Hepatocyte (in vitro differentiated cells): ENCODE measurements at regions not wholly inside any gene's neighbourhood (a gene's known extent, or its start where the extent isn't known, plus 50 kb on each side); places are given as distances from the start of the nearest gene placed in this dataset.

Experiments
- DNase-seq: peaks from one replicate; pipeline ENCODE4 v3.0.0-alpha.2; 2016; ENCODE audit warnings: low spot score
- H2AFZ ChIP-seq: fragments of 200-600 bp; sonication (generic); 2 replicates; pipeline ENCODE4 v1.6.0; 2016; ENCODE audit warnings: antibody characterized with exemption, mild to moderate bottlenecking
- H3K27ac ChIP-seq: fragments of 200-600 bp; sonication (generic); 2 replicates; pipeline ENCODE4 v1.5.1; 2016; ENCODE audit warnings: mild to moderate bottlenecking
- H3K27me3 ChIP-seq: fragments of 200-600 bp; sonication (generic); 2 replicates; pipeline ENCODE4 v1.6.1; 2016
- H3K36me3 ChIP-seq: fragments of 200-600 bp; sonication (generic); replicated peaks from 2 replicates; pipeline ENCODE4 v1.5.1; 2016; ENCODE audit warnings: low read depth; ENCODE audit not compliant: insufficient read depth
- H3K4me1 ChIP-seq: fragments of 200-600 bp; sonication (generic); 2 replicates; pipeline ENCODE4 v1.5.1; 2016; ENCODE audit warnings: mild to moderate bottlenecking, moderate library complexity; ENCODE audit not compliant: insufficient read depth
- H3K4me2 ChIP-seq: fragments of 200-600 bp; sonication (generic); 2 replicates; pipeline ENCODE4 v1.6.0; 2016
- H3K4me3 ChIP-seq: fragments of 200-600 bp; sonication (generic); 2 replicates; pipeline ENCODE4 v1.5.1; 2016; ENCODE audit warnings: mild to moderate bottlenecking
- H3K79me2 ChIP-seq: fragments of 200-600 bp; sonication (generic); 2 replicates; pipeline ENCODE4 v1.6.0; 2017; ENCODE audit warnings: mild to moderate bottlenecking
- H3K9me2 ChIP-seq: fragments of 200-600 bp; sonication (generic); replicated peaks from 2 replicates; pipeline ENCODE4 v1.6.0; 2017; ENCODE audit warnings: mild to moderate bottlenecking; ENCODE audit not compliant: insufficient read depth
- H3K9me3 ChIP-seq: fragments of 200-600 bp; sonication (generic); 2 replicates; pipeline ENCODE4 v1.5.1; 2016; ENCODE audit warnings: low read depth, mild to moderate bottlenecking
- H4K20me1 ChIP-seq: fragments of 200-600 bp; sonication (generic); 2 replicates; pipeline ENCODE4 v1.6.0; 2016; ENCODE audit warnings: mild to moderate bottlenecking; ENCODE audit not compliant: insufficient read depth, poor library complexity, severe bottlenecking
- EZH2 ChIP-seq: fragments of 200-600 bp; sonication (generic); IDR thresholded peaks from 2 replicates; pipeline ENCODE4 v1.6.1; 2016; ENCODE audit warnings: antibody characterized with exemption, mild to moderate bottlenecking, borderline replicate concordance
- EZH2phosphoT487 ChIP-seq: fragments of 200-600 bp; sonication (generic); IDR thresholded peaks from one replicate; pipeline ENCODE4 v1.6.1; 2018; ENCODE audit warnings: antibody characterized with exemption, mild to moderate bottlenecking, low read depth, moderate library complexity; ENCODE audit not compliant: unreplicated experiment, severe bottlenecking
- WGBS: methylation state at CpG from one replicate; pipeline ENCODE4 v1.1.6; 2016; ENCODE audit warnings: low lambda C conversion rate; ENCODE audit errors: missing lambda C conversion rate; 5-methylcytosine and 5-hydroxymethylcytosine counted together
- TF ChIP-seq, protein P1 (sequence below): fragments of 200-600 bp; sonication (generic); IDR thresholded peaks from 2 replicates; pipeline ENCODE4 v1.5.1; 2016; ENCODE audit warnings: antibody characterized with exemption, mild to moderate bottlenecking; ENCODE audit not compliant: poor library complexity

DNA sequence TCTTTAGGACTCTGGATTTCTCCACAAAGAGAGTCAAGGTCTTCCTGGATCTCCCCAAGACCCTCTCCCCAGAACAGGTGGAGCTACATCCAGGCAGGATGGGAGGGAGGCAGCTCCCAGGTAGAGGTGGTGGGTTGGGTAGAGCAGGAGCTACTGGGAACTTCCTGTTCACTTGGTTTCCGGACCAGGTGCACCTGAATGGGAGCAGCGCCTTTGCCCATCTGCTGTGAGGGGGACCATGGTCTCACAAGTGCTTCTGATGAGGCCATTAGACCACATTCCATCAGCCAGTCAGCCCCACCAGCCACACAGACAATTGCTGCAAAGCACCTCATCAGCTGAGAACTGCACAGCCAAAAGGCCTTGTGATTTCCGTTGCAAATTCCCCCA lies 188.8 kb downstream of the MATN1 start:
- Histone ChIP-seq H3K36me3 (no peaks in the 10 kb centered on the region), H3K79me2 (no peaks in the 10 kb centered on the region), H3K9me2 (no peaks in the 10 kb centered on the region), H3K4me1 (no peaks in the 10 kb centered on the region), H3K9me3 (no peaks in the 10 kb centered on the region), H3K4me3 (no peak overlapping the region), H3K27me3 (no peaks in the 10 kb centered on the region), H4K20me1 (no peaks in the 10 kb centered on the region), H2AFZ (no peak overlapping the region), H3K4me2 (no peak overlapping the region), H3K27ac (no peak overlapping the region)
- no peak for DNase-seq
- 57% methylated on average over 3 of the region's 3 CpGs for WGBS
- TF ChIP-seq, protein P1, sequence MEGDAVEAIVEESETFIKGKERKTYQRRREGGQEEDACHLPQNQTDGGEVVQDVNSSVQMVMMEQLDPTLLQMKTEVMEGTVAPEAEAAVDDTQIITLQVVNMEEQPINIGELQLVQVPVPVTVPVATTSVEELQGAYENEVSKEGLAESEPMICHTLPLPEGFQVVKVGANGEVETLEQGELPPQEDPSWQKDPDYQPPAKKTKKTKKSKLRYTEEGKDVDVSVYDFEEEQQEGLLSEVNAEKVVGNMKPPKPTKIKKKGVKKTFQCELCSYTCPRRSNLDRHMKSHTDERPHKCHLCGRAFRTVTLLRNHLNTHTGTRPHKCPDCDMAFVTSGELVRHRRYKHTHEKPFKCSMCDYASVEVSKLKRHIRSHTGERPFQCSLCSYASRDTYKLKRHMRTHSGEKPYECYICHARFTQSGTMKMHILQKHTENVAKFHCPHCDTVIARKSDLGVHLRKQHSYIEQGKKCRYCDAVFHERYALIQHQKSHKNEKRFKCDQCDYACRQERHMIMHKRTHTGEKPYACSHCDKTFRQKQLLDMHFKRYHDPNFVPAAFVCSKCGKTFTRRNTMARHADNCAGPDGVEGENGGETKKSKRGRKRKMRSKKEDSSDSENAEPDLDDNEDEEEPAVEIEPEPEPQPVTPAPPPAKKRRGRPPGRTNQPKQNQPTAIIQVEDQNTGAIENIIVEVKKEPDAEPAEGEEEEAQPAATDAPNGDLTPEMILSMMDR, result no peak
- TF ChIP-seq EZH2phosphoT487 (no peak), EZH2 (no peak)

DNA sequence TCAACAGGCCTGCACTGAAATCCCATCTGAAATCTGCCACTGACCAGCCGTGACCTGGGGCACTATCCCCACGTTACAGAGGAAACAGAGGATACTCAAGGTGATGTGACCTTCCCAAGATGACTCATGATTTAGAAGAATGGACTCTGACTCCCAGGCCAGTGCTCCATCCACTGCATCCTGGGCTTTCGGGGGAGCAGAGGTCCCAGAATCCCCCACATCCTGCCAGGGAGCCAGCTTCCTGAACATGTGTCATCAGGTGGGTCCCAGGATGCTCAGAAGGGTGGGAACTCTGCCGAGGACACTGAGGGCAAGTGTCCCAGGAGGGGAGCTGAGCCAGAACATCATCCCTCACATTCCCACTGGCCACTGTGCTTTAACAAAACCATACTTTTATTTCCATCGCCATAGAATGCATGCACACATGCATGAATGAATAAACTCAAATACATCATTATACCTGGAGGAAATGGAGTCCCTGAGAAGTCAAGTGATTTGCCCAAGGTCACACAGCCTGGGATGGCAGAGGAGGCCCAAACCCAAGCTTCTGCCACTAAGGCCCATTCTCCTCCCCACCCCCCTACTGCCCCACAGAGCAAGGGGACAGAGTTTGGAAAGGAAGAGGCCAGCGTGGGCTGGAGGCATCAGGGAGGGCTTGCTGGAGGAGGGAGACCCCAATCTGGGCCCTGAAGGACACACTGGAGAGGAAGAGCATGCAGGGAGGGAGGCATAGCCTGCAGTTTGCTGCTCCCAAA lies 189.4 kb downstream of the MATN1 start:
- H3K4me2 ChIP-seq, result no peak overlapping the region
- no peak overlapping the region for H2AFZ ChIP-seq
- no peaks in the 10 kb centered on the region for H3K9me2 ChIP-seq
- H3K9me3 ChIP-seq, result no peaks in the 10 kb centered on the region
- no peak for DNase-seq
- H3K27me3 ChIP-seq, result no peaks in the 10 kb centered on the region
- H3K27ac ChIP-seq, result no peak overlapping the region
- no peaks in the 10 kb centered on the region for H4K20me1 ChIP-seq
- TF ChIP-seq, protein P1, result no peak
- no peak for TF ChIP-seq EZH2
- TF ChIP-seq EZH2phosphoT487, result no peak
- H3K4me1 ChIP-seq, result no peaks in the 10 kb centered on the region
- H3K4me3 ChIP-seq, result no peak overlapping the region
- WGBS, result 85% methylated on average over 6 of the region's 6 CpGs
- H3K36me3 ChIP-seq, result no peaks in the 10 kb centered on the region
- no peaks in the 10 kb centered on the region for H3K79me2 ChIP-seq

DNA sequence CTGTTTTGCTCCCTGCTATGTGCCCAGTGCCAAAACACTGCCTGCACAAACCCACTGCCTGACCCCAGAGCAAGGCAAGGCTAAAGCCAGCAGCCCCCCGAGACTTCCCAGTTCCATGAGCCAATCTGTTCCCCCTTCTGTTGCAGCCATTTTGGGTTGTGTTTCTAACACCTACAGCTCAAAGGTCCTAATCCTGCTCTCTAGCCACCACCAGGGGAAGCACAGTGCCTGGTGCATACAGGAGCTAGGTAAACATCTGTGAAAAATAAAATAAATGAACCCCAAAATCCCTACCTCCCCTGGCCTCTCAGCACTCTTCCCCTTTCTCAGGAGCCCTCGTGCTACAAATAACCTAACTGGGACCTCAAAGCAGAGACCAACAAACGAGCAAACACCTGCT lies 190.2 kb downstream of the MATN1 start:
- WGBS, result 79% methylated on average over 3 of the region's 3 CpGs
- Histone ChIP-seq H3K36me3 (no peaks in the 10 kb centered on the region), H4K20me1 (no peaks in the 10 kb centered on the region), H3K9me2 (no peaks in the 10 kb centered on the region), H3K27ac (no peak overlapping the region), H3K27me3 (no peaks in the 10 kb centered on the region), H3K4me1 (no peaks in the 10 kb centered on the region), H3K4me2 (no peak overlapping the region), H2AFZ (no peak overlapping the region), H3K79me2 (no peaks in the 10 kb centered on the region), H3K4me3 (no peak overlapping the region), H3K9me3 (no peaks in the 10 kb centered on the region)
- no peak for DNase-seq
- TF ChIP-seq, protein P1, result no peak
- TF ChIP-seq EZH2 (no peak), EZH2phosphoT487 (no peak)

DNA sequence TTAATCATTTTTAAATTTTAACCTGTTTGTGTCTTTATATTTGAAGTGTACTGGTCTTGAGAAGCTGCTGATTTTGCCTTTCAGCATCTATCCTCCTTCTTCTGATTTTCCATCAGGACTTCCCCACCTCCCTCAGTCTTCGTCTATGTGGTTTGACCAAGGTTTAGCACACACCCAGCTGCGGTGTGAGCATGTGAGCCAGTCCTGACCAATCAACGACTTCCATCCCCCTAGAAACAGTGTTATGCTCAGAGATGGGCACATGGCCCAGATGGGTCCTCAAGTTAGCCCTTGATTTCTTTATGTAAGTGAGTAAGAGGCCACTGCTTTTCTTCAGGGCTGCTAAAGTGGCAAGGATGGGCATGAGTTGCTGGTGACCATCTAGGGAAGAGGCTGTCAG lies 190.8 kb downstream of the MATN1 start:
- Histone ChIP-seq H3K27ac (no peak overlapping the region), H3K36me3 (no peaks in the 10 kb centered on the region), H2AFZ (no peak overlapping the region), H3K9me3 (no peaks in the 10 kb centered on the region), H3K4me3 (no peak overlapping the region), H3K4me1 (no peaks in the 10 kb centered on the region), H4K20me1 (no peaks in the 10 kb centered on the region), H3K27me3 (no peaks in the 10 kb centered on the region), H3K9me2 (no peaks in the 10 kb centered on the region), H3K4me2 (no peak overlapping the region), H3K79me2 (no peaks in the 10 kb centered on the region)
- DNase-seq, result no peak
- WGBS, result 83% methylated on average over 3 of the region's 3 CpGs
- TF ChIP-seq EZH2, result no peak
- no peak for TF ChIP-seq EZH2phosphoT487
- TF ChIP-seq, protein P1, result no peak
